ENCODE measurements at regions not wholly inside any gene's neighbourhood (a gene's known extent, or its start where the extent isn't known, plus 50 kb on each side); places are given as distances from the start of the nearest gene placed in this dataset.

DNA sequence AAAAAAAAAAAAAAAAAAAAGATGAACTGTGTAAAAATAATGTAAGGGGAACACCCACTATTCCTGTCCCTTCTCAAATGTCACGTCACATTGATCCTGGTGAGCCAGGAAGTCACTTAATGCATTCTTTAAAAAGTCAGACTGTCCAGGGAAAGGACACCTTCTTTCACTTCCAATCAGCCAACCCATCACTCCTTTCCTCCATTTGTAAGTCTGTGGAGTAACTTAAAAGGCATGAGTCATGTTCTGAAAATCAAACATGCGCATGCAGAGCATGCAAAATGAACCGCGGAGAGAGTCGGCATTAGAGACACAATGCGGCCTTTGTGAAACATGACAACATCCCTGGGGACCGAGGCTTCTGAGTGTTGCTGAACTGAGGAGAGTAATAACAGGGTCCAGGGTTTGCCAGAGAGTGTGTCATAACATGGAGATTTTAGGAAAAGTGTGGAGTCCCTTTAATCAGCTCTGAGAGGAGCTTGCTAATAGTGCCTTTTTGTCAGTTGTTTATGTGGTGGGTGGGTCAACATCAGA lies 77.6 kb upstream of the SEMA6A start:
- TF ChIP-seq, protein P1, sequence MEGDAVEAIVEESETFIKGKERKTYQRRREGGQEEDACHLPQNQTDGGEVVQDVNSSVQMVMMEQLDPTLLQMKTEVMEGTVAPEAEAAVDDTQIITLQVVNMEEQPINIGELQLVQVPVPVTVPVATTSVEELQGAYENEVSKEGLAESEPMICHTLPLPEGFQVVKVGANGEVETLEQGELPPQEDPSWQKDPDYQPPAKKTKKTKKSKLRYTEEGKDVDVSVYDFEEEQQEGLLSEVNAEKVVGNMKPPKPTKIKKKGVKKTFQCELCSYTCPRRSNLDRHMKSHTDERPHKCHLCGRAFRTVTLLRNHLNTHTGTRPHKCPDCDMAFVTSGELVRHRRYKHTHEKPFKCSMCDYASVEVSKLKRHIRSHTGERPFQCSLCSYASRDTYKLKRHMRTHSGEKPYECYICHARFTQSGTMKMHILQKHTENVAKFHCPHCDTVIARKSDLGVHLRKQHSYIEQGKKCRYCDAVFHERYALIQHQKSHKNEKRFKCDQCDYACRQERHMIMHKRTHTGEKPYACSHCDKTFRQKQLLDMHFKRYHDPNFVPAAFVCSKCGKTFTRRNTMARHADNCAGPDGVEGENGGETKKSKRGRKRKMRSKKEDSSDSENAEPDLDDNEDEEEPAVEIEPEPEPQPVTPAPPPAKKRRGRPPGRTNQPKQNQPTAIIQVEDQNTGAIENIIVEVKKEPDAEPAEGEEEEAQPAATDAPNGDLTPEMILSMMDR (optimal IDR thresholded peaks at IDR 0.05 in 1 of 3, IDR thresholded peaks at IDR 0.05 in 1 of 3, conservative IDR thresholded peaks at IDR 0.05 in 1 of 3; ENCODE audit: extremely low read depth in 1 of 3, insufficient read depth in 2 of 3, low read length in 3 of 3): no peak
- TF ChIP-seq EZH2 (IDR thresholded peaks at IDR 0.05; ENCODE audit: low read length): no peak

All from keratinocyte (primary cell).